ENCODE measurements at regions not wholly inside any gene's neighbourhood (a gene's known extent, or its start where the extent isn't known, plus 50 kb on each side); places are given as distances from the start of the nearest gene placed in this dataset.

- no peak for TF ChIP-seq CTCF (IDR thresholded peaks at IDR 0.05)
- Histone ChIP-seq H3K4me1 (peaks cover 3% of the 10 kb centered on the region), H3K36me3 (ENCODE audit: insufficient read depth in 1 of 2, low read depth in 1 of 2) (no peaks in the 10 kb centered on the region), H3K4me3 (peak overlapping the region; percentile 9), H3K27ac (peak overlapping the region; percentile 54), H3K27me3 (ENCODE audit: insufficient read depth in 3 of 3, low read length in 2 of 3) (peaks cover 0 to 2% (median 0%) of the 10 kb centered on the region in 3 donors), H3K9me3 (no peaks in the 10 kb centered on the region)
- ATAC-seq (peak; percentile 88 to 100 (median 96)), DNase-seq (peak; percentile 58 to 69)
- intact Hi-C loops (cut with DNase I): no loop called here
- 29 to 40% (median 31%) methylated on average over 20 of the region's 20 CpGs for WGBS, 3 donors
These were observed 426.7 kb upstream of the MAF start for GRCh38 chr16:80027007-80027965.

DNA sequence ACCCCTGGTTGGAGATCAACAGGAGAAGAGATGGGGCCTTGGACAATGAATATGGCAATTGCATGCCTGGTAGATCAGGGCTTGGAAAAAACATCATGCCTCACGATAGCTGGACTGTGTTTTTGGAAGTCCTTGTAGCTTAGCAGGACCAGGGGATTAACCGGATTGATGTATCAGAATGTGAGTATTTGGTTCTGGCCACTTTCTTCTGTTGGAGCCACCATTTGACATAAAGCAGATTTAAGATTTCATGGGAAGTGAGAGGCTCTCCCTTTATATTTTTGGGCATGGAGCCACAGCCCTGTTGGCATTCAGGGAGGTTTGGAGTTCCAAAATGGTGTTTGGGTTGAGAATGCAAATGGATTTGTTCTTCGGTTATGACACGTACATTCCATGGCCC is 424.7 kb upstream of the MAF start:
- ATAC-seq: no peak
- Histone ChIP-seq H3K4me3 (no peak overlapping the region), H3K9me3 (no peaks in the 10 kb centered on the region), H3K36me3 (ENCODE audit: insufficient read depth in 1 of 2, low read depth in 1 of 2) (no peaks in the 10 kb centered on the region), H3K27ac (no peak overlapping the region), H3K27me3 (ENCODE audit: insufficient read depth in 3 of 3, low read length in 2 of 3) (peaks cover 0 to 2% (median 0%) of the 10 kb centered on the region in 3 donors), H3K4me1 (peaks cover 3% of the 10 kb centered on the region)
- WGBS, 3 donors: 54 to 68% (median 60%) methylated on average over 4 of the region's 4 CpGs
- intact Hi-C loops (cut with DNase I): no loop called here
- no peak for TF ChIP-seq CTCF (IDR thresholded peaks at IDR 0.05)
- DNase-seq: no peak

DNA sequence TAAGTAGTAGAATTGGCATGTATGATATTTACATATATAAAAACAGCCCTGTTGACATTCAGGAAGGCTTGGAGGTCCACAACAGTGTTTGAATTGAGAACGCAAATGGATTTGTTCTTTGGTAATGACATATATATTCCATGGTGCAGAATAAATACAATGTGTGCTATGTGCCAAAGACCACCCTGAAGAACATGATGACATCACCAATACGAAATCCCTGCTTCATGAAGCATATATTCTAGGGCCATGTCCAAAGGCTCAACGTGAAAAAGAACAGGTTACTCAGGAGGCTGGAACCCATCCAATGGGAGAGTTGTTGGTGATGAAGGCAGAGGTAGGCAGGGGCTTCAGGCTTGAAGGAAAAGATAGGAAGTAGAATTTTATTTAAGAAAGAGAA is 423.9 kb upstream of the MAF start:
- H3K4me3 ChIP-seq: no peak overlapping the region
- H3K4me1 ChIP-seq: peaks cover 3% of the 10 kb centered on the region
- WGBS, 3 donors: 76 to 78% (median 77%) methylated on average over 3 of the region's 3 CpGs
- H3K9me3 ChIP-seq: no peaks in the 10 kb centered on the region
- H3K36me3 ChIP-seq (ENCODE audit: insufficient read depth in 1 of 2, low read depth in 1 of 2): no peaks in the 10 kb centered on the region
- ATAC-seq (no peak), DNase-seq (no peak)
- no peak for TF ChIP-seq CTCF (IDR thresholded peaks at IDR 0.05)
- intact Hi-C loops (cut with DNase I): no loop called here
- H3K27ac ChIP-seq: no peak overlapping the region
- peaks cover 0 to 2% (median 0%) of the 10 kb centered on the region in 3 donors for H3K27me3 ChIP-seq (ENCODE audit: insufficient read depth in 3 of 3, low read length in 2 of 3)

- Histone ChIP-seq H3K27me3 (ENCODE audit: insufficient read depth in 3 of 3, low read length in 2 of 3) (peaks cover 0 to 2% (median 0%) of the 10 kb centered on the region in 3 donors), H3K4me1 (peaks cover 3% of the 10 kb centered on the region), H3K27ac (no peak overlapping the region), H3K4me3 (no peak overlapping the region), H3K36me3 (ENCODE audit: insufficient read depth in 1 of 2, low read depth in 1 of 2) (no peaks in the 10 kb centered on the region), H3K9me3 (no peaks in the 10 kb centered on the region)
- no peak for TF ChIP-seq CTCF (IDR thresholded peaks at IDR 0.05)
- intact Hi-C loops (cut with DNase I): no loop called here
- DNase-seq: no peak
- no peak for ATAC-seq
- 58 to 72% (median 61%) methylated on average over 2 of the region's 2 CpGs for WGBS, 3 donors
These were observed 423.3 kb upstream of the MAF start for GRCh38 chr16:80023865-80024264.
